ENCODE measurements at regions not wholly inside any gene's neighbourhood (a gene's known extent, or its start where the extent isn't known, plus 50 kb on each side); places are given as distances from the start of the nearest gene placed in this dataset.

DNA sequence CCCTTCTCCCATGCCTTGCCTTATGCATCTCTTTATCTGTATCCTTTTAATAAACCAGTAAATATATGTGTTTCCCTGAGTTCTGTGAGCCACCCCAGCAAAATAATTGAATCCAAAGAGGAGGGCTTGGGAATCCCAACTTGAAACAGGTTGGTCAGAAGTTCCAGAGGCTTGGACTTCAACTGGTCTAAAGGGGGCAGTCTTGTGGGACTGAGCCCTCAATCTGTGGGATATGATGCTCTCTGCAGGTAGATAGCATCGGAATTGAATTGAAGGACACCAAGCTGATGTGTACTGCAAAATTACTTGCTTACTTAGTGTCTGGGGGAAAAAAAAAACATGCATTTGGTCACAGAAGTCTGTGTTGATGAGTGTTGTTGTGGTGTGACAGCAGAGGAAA, 1033.5 kb upstream of the TMEFF2 start:
- TF ChIP-seq CTCF (conservative IDR thresholded peaks at IDR 0.05; ENCODE audit: low read length) (no peak), EZH2phosphoT487 (IDR thresholded peaks at IDR 0.05; ENCODE audit: borderline replicate concordance) (no peak)
